Small intestine (tissue), 7 donors: ENCODE measurements at regions not wholly inside any gene's neighbourhood (a gene's known extent, or its start where the extent isn't known, plus 50 kb on each side); places are given as distances from the start of the nearest gene placed in this dataset.

Experiments used
- DNase-seq, 2 donors: peaks; one replicate each; pipeline versions ENCODE4 v3.0.0 to v3.0.0-alpha.2; 2013
- FAIRE-seq: peaks from 2 replicates; lab custom pipeline; 2012; peaks lifted over from hg19 to GRCh38; lab: Jason Lieb, UNC
- H3K27ac ChIP-seq, 3 donors: one replicate each; pipeline ENCODE4 v1.5.1; 2013; ENCODE audit warnings: low read length in 2 of 3, mild to moderate bottlenecking in 2 of 3, control low read depth in 1 of 3, inconsistent platforms in 1 of 3, low read depth in 1 of 3, moderate library complexity in 1 of 3
- H3K27me3 ChIP-seq, 3 donors: one replicate each; pipeline ENCODE4 v1.6.1; 2013; ENCODE audit warnings: low read length in 3 of 3, inconsistent platforms in 1 of 3; ENCODE audit not compliant: control insufficient read depth in 3 of 3, insufficient read depth in 3 of 3
- H3K36me3 ChIP-seq, 3 donors: one replicate each; pipeline ENCODE4 v1.6.1; 2013; ENCODE audit warnings: low read length in 3 of 3, inconsistent platforms in 1 of 3, low read depth in 1 of 3, mild to moderate bottlenecking in 1 of 3, moderate library complexity in 1 of 3; ENCODE audit not compliant: control insufficient read depth in 3 of 3, insufficient read depth in 2 of 3
- H3K4me1 ChIP-seq, 3 donors: one replicate each; pipeline ENCODE4 v1.6.1; 2013; ENCODE audit warnings: low read length in 2 of 3, inconsistent platforms in 1 of 3, low read depth in 1 of 3, mild to moderate bottlenecking in 1 of 3, moderate library complexity in 1 of 3; ENCODE audit not compliant: control insufficient read depth in 3 of 3, insufficient read depth in 2 of 3
- H3K4me3 ChIP-seq, 3 donors: one replicate each; pipeline ENCODE4 v1.5.1; 2013; ENCODE audit warnings: low read length in 3 of 3, control low read depth in 1 of 3, inconsistent platforms in 1 of 3, low read depth in 1 of 3, mild to moderate bottlenecking in 1 of 3, moderate library complexity in 1 of 3
- H3K9me3 ChIP-seq, 2 donors: one replicate each; pipeline ENCODE4 v1.6.1; 2013; ENCODE audit warnings: low read depth in 1 of 2, low read length in 1 of 2; ENCODE audit not compliant: control insufficient read depth in 2 of 2, insufficient read depth in 1 of 2
- WGBS, 3 donors: extraction: QIAGEN DNeasy Blood & Tissue Kit; methylation state at CpG; one replicate each; pipeline ENCODE4 v1.1.7; 2013; 5-methylcytosine and 5-hydroxymethylcytosine counted together
- donor health status: healthy with polysubstance abuse.
- donor health status: control.
- donor health status: control.
- donor health status: Bipolar disorder and iron deficiency.
- donor health status: healthy.

GRCh38 chr11:119560291-119560690 lies 137.3 kb upstream of the THY1 start:
- Histone ChIP-seq H3K36me3 (no peaks in the 10 kb centered on the region), H3K27me3 (no peaks in the 10 kb centered on the region), H3K27ac (no peak overlapping the region), H3K4me1 (no peaks in the 10 kb centered on the region), H3K4me3 (no peak overlapping the region), H3K9me3 (peaks cover 0 to 20% of the 10 kb centered on the region in 2 donors)
- FAIRE-seq (no peak), DNase-seq (no peak)
- 78 to 91% (median 81%) methylated on average over 6 of the region's 6 CpGs for WGBS, 3 donors

- Histone ChIP-seq H3K36me3 (no peaks in the 10 kb centered on the region), H3K27me3 (no peaks in the 10 kb centered on the region), H3K9me3 (peaks cover 0 to 31% of the 10 kb centered on the region in 2 donors), H3K27ac (no peak overlapping the region), H3K4me1 (no peaks in the 10 kb centered on the region), H3K4me3 (no peak overlapping the region)
- DNase-seq (no peak), FAIRE-seq (no peak)
Observed at GRCh38 chr11:119552106-119552485, 129.1 kb upstream of the THY1 start.

GRCh38 chr11:119551420-119552105 lies 128.6 kb upstream of the THY1 start:
- no peaks in the 10 kb centered on the region for H3K4me1 ChIP-seq
- WGBS, 3 donors: 71 to 78% (median 77%) methylated on average over 5 of the region's 5 CpGs
- no peak for DNase-seq
- no peaks in the 10 kb centered on the region for H3K36me3 ChIP-seq
- no peak overlapping the region for H3K4me3 ChIP-seq
- H3K27me3 ChIP-seq: no peaks in the 10 kb centered on the region
- no peak for FAIRE-seq
- no peak overlapping the region for H3K27ac ChIP-seq
- H3K9me3 ChIP-seq: peaks cover 0 to 32% of the 10 kb centered on the region in 2 donors

GRCh38 chr11:119550053-119550752 lies 127.2 kb upstream of the THY1 start:
- H3K4me1 ChIP-seq: no peaks in the 10 kb centered on the region
- no peak for FAIRE-seq
- peaks cover 0 to 24% of the 10 kb centered on the region in 2 donors for H3K9me3 ChIP-seq
- H3K27ac ChIP-seq: no peak overlapping the region
- H3K27me3 ChIP-seq: no peaks in the 10 kb centered on the region
- no peak for DNase-seq
- H3K36me3 ChIP-seq: no peaks in the 10 kb centered on the region
- WGBS, 3 donors: 42 to 64% (median 62%) methylated on average over 2 of the region's 2 CpGs
- H3K4me3 ChIP-seq: no peak overlapping the region

- Histone ChIP-seq H3K36me3 (no peaks in the 10 kb centered on the region), H3K27ac (no peak overlapping the region), H3K4me1 (no peaks in the 10 kb centered on the region), H3K9me3 (peaks cover 0 to 23% of the 10 kb centered on the region in 2 donors), H3K27me3 (no peaks in the 10 kb centered on the region), H3K4me3 (no peak overlapping the region)
- 81 to 91% (median 85%) methylated on average over 5 of the region's 5 CpGs for WGBS, 3 donors
- DNase-seq (no peak), FAIRE-seq (no peak)
Observed at GRCh38 chr11:119547511-119547910, 124.5 kb upstream of the THY1 start.

- FAIRE-seq: no peak
- no peaks in the 10 kb centered on the region for H3K36me3 ChIP-seq
- H3K4me3 ChIP-seq: no peak overlapping the region
- 91 to 93% (median 91%) methylated on average over 13 of the region's 13 CpGs for WGBS, 3 donors
- H3K4me1 ChIP-seq: no peaks in the 10 kb centered on the region
- DNase-seq: no peak
- no peak overlapping the region for H3K27ac ChIP-seq
- peaks cover 0 to 23% of the 10 kb centered on the region in 2 donors for H3K9me3 ChIP-seq
- no peaks in the 10 kb centered on the region for H3K27me3 ChIP-seq
Observed at GRCh38 chr11:119545978-119546915, 123.3 kb upstream of the THY1 start.

GRCh38 chr11:119540370-119541125 lies 117.6 kb upstream of the THY1 start:
- 85 to 92% (median 87%) methylated on average over 7 of the region's 7 CpGs for WGBS, 3 donors
- DNase-seq (no peak), FAIRE-seq (no peak)

GRCh38 chr11:119539583-119539982 lies 116.6 kb upstream of the THY1 start:
- WGBS, 3 donors: 89 to 95% (median 91%) methylated on average over 4 of the region's 4 CpGs
- Histone ChIP-seq H3K4me3 (no peak overlapping the region), H3K9me3 (no peaks in the 10 kb centered on the region), H3K27me3 (no peaks in the 10 kb centered on the region), H3K4me1 (peaks cover 0 to 13% (median 0%) of the 10 kb centered on the region in 3 donors), H3K36me3 (no peaks in the 10 kb centered on the region), H3K27ac (no peak overlapping the region)
- DNase-seq: no peak
- no peak for FAIRE-seq

More at GRCh38 chr11:119540370-119541125, 117.6 kb upstream of the THY1 start:
- Histone ChIP-seq H3K27me3 (no peaks in the 10 kb centered on the region), H3K4me1 (peaks cover 0 to 13% (median 0%) of the 10 kb centered on the region in 3 donors), H3K27ac (no peak overlapping the region), H3K36me3 (no peaks in the 10 kb centered on the region), H3K4me3 (no peak overlapping the region), H3K9me3 (no peaks in the 10 kb centered on the region)
